ENCODE measurements at regions not wholly inside any gene's neighbourhood (a gene's known extent, or its start where the extent isn't known, plus 50 kb on each side); places are given as distances from the start of the nearest gene placed in this dataset.

- TF ChIP-seq CTCF (conservative IDR thresholded peaks at IDR 0.05): no peak
- no peak for TF ChIP-seq ZFX (IDR thresholded peaks at IDR 0.05)
These were observed 197.9 kb upstream of the ALG10B start for GRCh38 chr12:38118632-38119031.

All from C4-2B (cell line).